ENCODE measurements at regions not wholly inside any gene's neighbourhood (a gene's known extent, or its start where the extent isn't known, plus 50 kb on each side); places are given as distances from the start of the nearest gene placed in this dataset.

DNA sequence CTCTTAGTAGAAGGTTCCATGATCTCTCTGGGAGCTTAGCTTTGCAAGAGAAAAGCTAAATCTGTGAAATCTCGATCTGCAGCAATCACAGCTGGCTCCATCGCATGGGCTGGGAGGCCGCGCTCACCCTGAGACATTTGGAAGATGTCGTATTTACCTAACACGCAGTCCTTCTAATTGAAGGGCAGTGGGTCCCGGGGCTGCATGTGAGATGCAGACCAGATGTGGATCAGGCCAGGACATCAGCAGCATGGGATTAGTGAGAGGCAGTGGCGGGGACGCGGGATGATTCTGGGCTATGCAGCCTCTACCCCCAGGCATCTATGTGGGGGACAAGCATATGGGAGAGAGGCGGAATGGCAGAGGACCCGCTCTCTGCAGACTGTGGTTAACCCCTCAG lies 312.4 kb upstream of the RTL1 start:
- H3K4me2 ChIP-seq (ENCODE audit: low read length): no peak overlapping the region
- no peaks in the 10 kb centered on the region for H4K20me1 ChIP-seq (ENCODE audit: insufficient read depth, low read length)
- H3K27ac ChIP-seq (ENCODE audit: low read depth, low read length): no peak overlapping the region
- Mint-ChIP-seq H3K27ac (ENCODE audit: unreplicated experiment) (no peak overlapping the region), H3K27me3 (ENCODE audit: low read depth, unreplicated experiment) (peaks cover 17% of the 10 kb centered on the region), H3K4me1 (ENCODE audit: low read depth, unreplicated experiment) (no peaks in the 10 kb centered on the region), H3K36me3 (ENCODE audit: low read depth, unreplicated experiment) (peaks cover 2% of the 10 kb centered on the region), H3K4me3 (ENCODE audit: unreplicated experiment) (no peak overlapping the region), H3K9me3 (ENCODE audit: unreplicated experiment) (peaks cover 24% of the 10 kb centered on the region)
- TF ChIP-seq, protein P1, sequence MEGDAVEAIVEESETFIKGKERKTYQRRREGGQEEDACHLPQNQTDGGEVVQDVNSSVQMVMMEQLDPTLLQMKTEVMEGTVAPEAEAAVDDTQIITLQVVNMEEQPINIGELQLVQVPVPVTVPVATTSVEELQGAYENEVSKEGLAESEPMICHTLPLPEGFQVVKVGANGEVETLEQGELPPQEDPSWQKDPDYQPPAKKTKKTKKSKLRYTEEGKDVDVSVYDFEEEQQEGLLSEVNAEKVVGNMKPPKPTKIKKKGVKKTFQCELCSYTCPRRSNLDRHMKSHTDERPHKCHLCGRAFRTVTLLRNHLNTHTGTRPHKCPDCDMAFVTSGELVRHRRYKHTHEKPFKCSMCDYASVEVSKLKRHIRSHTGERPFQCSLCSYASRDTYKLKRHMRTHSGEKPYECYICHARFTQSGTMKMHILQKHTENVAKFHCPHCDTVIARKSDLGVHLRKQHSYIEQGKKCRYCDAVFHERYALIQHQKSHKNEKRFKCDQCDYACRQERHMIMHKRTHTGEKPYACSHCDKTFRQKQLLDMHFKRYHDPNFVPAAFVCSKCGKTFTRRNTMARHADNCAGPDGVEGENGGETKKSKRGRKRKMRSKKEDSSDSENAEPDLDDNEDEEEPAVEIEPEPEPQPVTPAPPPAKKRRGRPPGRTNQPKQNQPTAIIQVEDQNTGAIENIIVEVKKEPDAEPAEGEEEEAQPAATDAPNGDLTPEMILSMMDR (IDR thresholded peaks at IDR 0.05; ENCODE audit: insufficient read depth, low read depth, low read length): no peak
- TF ChIP-seq EZH2 (IDR thresholded peaks at IDR 0.05; ENCODE audit: insufficient read depth, low read length): no peak
- no peaks in the 10 kb centered on the region for H3K9me3 ChIP-seq (ENCODE audit: insufficient read depth, low read depth, low read length)
- no peak overlapping the region for H3K4me3 ChIP-seq (ENCODE audit: insufficient read depth, low read depth, low read length)
- H3K9ac ChIP-seq (ENCODE audit: low read length): no peak overlapping the region
- no peak for FAIRE-seq
- no peaks in the 10 kb centered on the region for H3K4me1 ChIP-seq (ENCODE audit: insufficient read depth, low read length)
- H3K79me2 ChIP-seq (ENCODE audit: insufficient read depth, low read length): no peaks in the 10 kb centered on the region
- H3K27me3 ChIP-seq (ENCODE audit: insufficient read depth, low read length): no peaks in the 10 kb centered on the region
- no peaks in the 10 kb centered on the region for H3K36me3 ChIP-seq (ENCODE audit: insufficient read depth, low read length)
- no peak overlapping the region for H2AFZ ChIP-seq (ENCODE audit: low read depth, low read length)
- no peak for DNase-seq (ENCODE audit: low read depth)

DNA sequence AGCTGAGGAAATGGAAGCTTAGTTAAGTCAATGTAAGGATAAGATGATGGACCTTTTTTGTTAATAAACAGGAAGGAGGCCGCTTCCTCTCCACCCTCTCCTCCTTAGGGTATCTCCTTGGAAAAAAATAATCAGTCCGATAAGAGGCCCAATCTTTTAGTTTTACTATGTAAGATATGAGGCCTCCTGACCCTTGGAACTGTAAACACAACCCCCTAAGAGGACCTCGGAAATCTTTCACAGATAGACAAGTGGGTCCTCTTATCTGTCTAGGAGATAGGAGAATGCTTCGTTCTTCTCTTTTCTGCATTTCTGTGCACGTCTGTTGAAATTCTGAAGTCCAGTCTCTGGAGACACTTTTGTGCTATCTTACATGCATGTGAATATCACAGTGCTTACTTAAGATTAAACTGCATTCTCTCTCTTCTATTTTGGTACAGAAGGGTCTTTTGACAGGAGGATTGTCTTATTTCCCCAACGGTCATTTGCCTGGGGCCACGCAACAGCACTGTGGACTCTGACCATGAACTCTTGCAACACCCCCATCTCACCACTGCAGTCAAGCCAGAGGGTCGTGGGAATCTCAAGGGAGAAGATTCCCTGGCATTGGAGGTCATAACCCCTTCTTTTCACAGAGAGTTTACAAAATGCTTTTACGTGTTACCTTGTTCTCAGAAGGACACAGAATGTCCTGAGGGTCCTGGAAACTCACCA lies 313.0 kb upstream of the RTL1 start:
- no peak for TF ChIP-seq EZH2 (IDR thresholded peaks at IDR 0.05; ENCODE audit: insufficient read depth, low read length)
- TF ChIP-seq, protein P1 (IDR thresholded peaks at IDR 0.05; ENCODE audit: insufficient read depth, low read depth, low read length): no peak

DNA sequence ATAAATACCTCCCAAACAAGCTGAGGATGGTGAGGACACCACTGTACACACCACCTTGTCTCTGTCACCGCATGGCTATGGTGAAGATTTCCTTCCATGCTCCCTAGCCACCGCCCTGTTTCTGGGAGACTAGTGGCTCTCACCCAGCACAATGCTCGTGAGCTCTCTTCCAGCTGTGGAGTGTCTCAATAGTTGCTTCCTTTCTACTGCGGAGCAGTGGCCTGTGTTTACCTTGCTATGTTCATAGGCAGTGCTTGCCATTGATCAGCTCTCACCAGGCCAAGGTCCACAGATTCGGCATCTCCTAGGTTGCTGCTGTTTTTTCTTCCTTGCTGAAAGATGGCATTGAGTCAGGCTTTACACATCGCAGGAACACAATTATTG lies 313.6 kb upstream of the RTL1 start:
- no peaks in the 10 kb centered on the region for H4K20me1 ChIP-seq (ENCODE audit: insufficient read depth, low read length)
- H3K4me1 Mint-ChIP-seq (ENCODE audit: low read depth, unreplicated experiment): no peaks in the 10 kb centered on the region
- no peak overlapping the region for H2AFZ ChIP-seq (ENCODE audit: low read depth, low read length)
- DNase-seq (ENCODE audit: low read depth) (no peak), FAIRE-seq (no peak)
- peaks cover 20% of the 10 kb centered on the region for H3K27me3 Mint-ChIP-seq (ENCODE audit: low read depth, unreplicated experiment)
- H3K4me2 ChIP-seq (ENCODE audit: low read length): no peak overlapping the region
- H3K9ac ChIP-seq (ENCODE audit: low read length): no peak overlapping the region
- H3K36me3 Mint-ChIP-seq (ENCODE audit: low read depth, unreplicated experiment): peaks cover 2% of the 10 kb centered on the region
- no peaks in the 10 kb centered on the region for H3K79me2 ChIP-seq (ENCODE audit: insufficient read depth, low read length)
- peaks cover 24% of the 10 kb centered on the region for H3K9me3 Mint-ChIP-seq (ENCODE audit: unreplicated experiment)
- H3K9me3 ChIP-seq (ENCODE audit: insufficient read depth, low read depth, low read length): no peaks in the 10 kb centered on the region
- no peak overlapping the region for H3K27ac ChIP-seq (ENCODE audit: low read depth, low read length)
- no peak overlapping the region for H3K4me3 ChIP-seq (ENCODE audit: insufficient read depth, low read depth, low read length)
- H3K36me3 ChIP-seq (ENCODE audit: insufficient read depth, low read length): no peaks in the 10 kb centered on the region
- H3K4me1 ChIP-seq (ENCODE audit: insufficient read depth, low read length): no peaks in the 10 kb centered on the region
- H3K27ac Mint-ChIP-seq (ENCODE audit: unreplicated experiment): no peak overlapping the region
- TF ChIP-seq EZH2 (IDR thresholded peaks at IDR 0.05; ENCODE audit: insufficient read depth, low read length): no peak
- TF ChIP-seq, protein P1 (IDR thresholded peaks at IDR 0.05; ENCODE audit: insufficient read depth, low read depth, low read length): no peak
- H3K4me3 Mint-ChIP-seq (ENCODE audit: unreplicated experiment): no peak overlapping the region
- no peaks in the 10 kb centered on the region for H3K27me3 ChIP-seq (ENCODE audit: insufficient read depth, low read length)

More for the DNA sequence above, 313.0 kb upstream of the RTL1 start:
- Mint-ChIP-seq H3K27ac (ENCODE audit: unreplicated experiment) (no peak overlapping the region), H3K4me3 (ENCODE audit: unreplicated experiment) (no peak overlapping the region), H3K27me3 (ENCODE audit: low read depth, unreplicated experiment) (peaks cover 19% of the 10 kb centered on the region), H3K36me3 (ENCODE audit: low read depth, unreplicated experiment) (peaks cover 2% of the 10 kb centered on the region), H3K9me3 (ENCODE audit: unreplicated experiment) (peaks cover 24% of the 10 kb centered on the region), H3K4me1 (ENCODE audit: low read depth, unreplicated experiment) (no peaks in the 10 kb centered on the region)
- Histone ChIP-seq H2AFZ (ENCODE audit: low read depth, low read length) (no peak overlapping the region), H3K79me2 (ENCODE audit: insufficient read depth, low read length) (no peaks in the 10 kb centered on the region), H3K27me3 (ENCODE audit: insufficient read depth, low read length) (no peaks in the 10 kb centered on the region), H3K4me1 (ENCODE audit: insufficient read depth, low read length) (no peaks in the 10 kb centered on the region), H3K36me3 (ENCODE audit: insufficient read depth, low read length) (no peaks in the 10 kb centered on the region), H4K20me1 (ENCODE audit: insufficient read depth, low read length) (no peaks in the 10 kb centered on the region), H3K27ac (ENCODE audit: low read depth, low read length) (no peak overlapping the region), H3K9ac (ENCODE audit: low read length) (no peak overlapping the region), H3K4me2 (ENCODE audit: low read length) (no peak overlapping the region), H3K9me3 (ENCODE audit: insufficient read depth, low read depth, low read length) (no peaks in the 10 kb centered on the region), H3K4me3 (ENCODE audit: insufficient read depth, low read depth, low read length) (no peak overlapping the region)
- FAIRE-seq (no peak), DNase-seq (ENCODE audit: low read depth) (no peak)

All from astrocyte (in vitro differentiated cells and primary cell).